H9 (cell line): ENCODE measurements at regions not wholly inside any gene's neighbourhood (a gene's known extent, or its start where the extent isn't known, plus 50 kb on each side); places are given as distances from the start of the nearest gene placed in this dataset.

Source experiments
- DNase-seq: peaks from one replicate; pipeline ENCODE4 v3.0.0-alpha.2; 2017
- H2AFZ ChIP-seq: one replicate; pipeline ENCODE4 v1.6.1; 2013; ENCODE audit warnings: mild to moderate bottlenecking, low read length, control low read depth, moderate library complexity
- H2AK5ac ChIP-seq: 2 replicates; pipeline ENCODE4 v1.6.1; 2013; ENCODE audit warnings: low read length, control low read depth, mixed read lengths; ENCODE audit not compliant: insufficient read length
- H2BK120ac ChIP-seq: one replicate; pipeline ENCODE4 v1.6.1; 2013; ENCODE audit warnings: low read depth, mild to moderate bottlenecking, low read length, control low read depth, inconsistent platforms; ENCODE audit not compliant: poor library complexity, severe bottlenecking
- H2BK12ac ChIP-seq: 2 replicates; pipeline ENCODE4 v1.6.1; 2013; ENCODE audit warnings: low read length, control low read depth, mixed read lengths, low read depth; ENCODE audit not compliant: insufficient read length
- H2BK15ac ChIP-seq: 2 replicates; pipeline ENCODE4 v1.6.1; 2013; ENCODE audit warnings: low read depth, low read length, control low read depth
- H2BK20ac ChIP-seq: one replicate; pipeline ENCODE4 v1.6.1; 2013; ENCODE audit warnings: low read depth, mild to moderate bottlenecking, low read length, control low read depth, inconsistent platforms; ENCODE audit not compliant: poor library complexity, severe bottlenecking
- H2BK5ac ChIP-seq: 2 replicates; pipeline ENCODE4 v1.6.1; 2013; ENCODE audit warnings: low read length, control low read depth, mixed read lengths; ENCODE audit not compliant: insufficient read length
- H3K14ac ChIP-seq: 2 replicates; pipeline ENCODE4 v1.6.1; 2013; ENCODE audit warnings: low read length, control low read depth; ENCODE audit not compliant: insufficient read depth
- H3K18ac ChIP-seq: 2 replicates; pipeline ENCODE4 v1.6.1; 2013; ENCODE audit warnings: low read depth, mild to moderate bottlenecking, mixed read lengths, low read length, control low read depth; ENCODE audit not compliant: insufficient read length
- H3K23ac ChIP-seq: 2 replicates; pipeline ENCODE4 v1.6.1; 2013; ENCODE audit warnings: low read length, control low read depth, mixed read lengths, low read depth; ENCODE audit not compliant: insufficient read length
- H3K23me2 ChIP-seq: 2 replicates; pipeline ENCODE4 v1.6.1; 2013; ENCODE audit warnings: low read depth, mild to moderate bottlenecking, mixed read lengths, low read length, control low read depth; ENCODE audit not compliant: insufficient read length, poor library complexity, severe bottlenecking
- H3K27ac ChIP-seq: 2 replicates; pipeline ENCODE4 v1.5.1; 2013; ENCODE audit warnings: low read length, control low read depth, mixed read lengths, low read depth; ENCODE audit not compliant: insufficient read length
- H3K27me3 ChIP-seq: 2 replicates; pipeline ENCODE4 v1.6.1; 2013; ENCODE audit warnings: low read length, control low read depth, inconsistent platforms; ENCODE audit not compliant: insufficient read depth
- H3K4ac ChIP-seq: 2 replicates; pipeline ENCODE4 v1.6.1; 2013; ENCODE audit warnings: low read depth, mild to moderate bottlenecking, control low read depth, inconsistent platforms, low read length, moderate library complexity
- H3K4me1 ChIP-seq: 2 replicates; pipeline ENCODE4 v1.6.1; 2013; ENCODE audit warnings: low read length, control low read depth, inconsistent platforms; ENCODE audit not compliant: insufficient read depth
- H3K4me2 ChIP-seq: 2 replicates; pipeline ENCODE4 v1.6.1; 2013; ENCODE audit warnings: low read length, control low read depth, mixed read lengths; ENCODE audit not compliant: insufficient read length, insufficient read depth
- H3K56ac ChIP-seq: 2 replicates; pipeline ENCODE4 v1.6.1; 2013; ENCODE audit warnings: low read depth, mild to moderate bottlenecking, mixed read lengths, low read length, control low read depth; ENCODE audit not compliant: insufficient read length
- H3K79me1 ChIP-seq: 2 replicates; pipeline ENCODE4 v1.6.1; 2013; ENCODE audit warnings: low read depth, mild to moderate bottlenecking, moderate library complexity, low read length, control low read depth, inconsistent platforms; ENCODE audit not compliant: insufficient read depth, poor library complexity, severe bottlenecking
- H3K79me2 ChIP-seq: 2 replicates; pipeline ENCODE4 v1.6.1; 2013; ENCODE audit warnings: low read length, control low read depth, inconsistent platforms; ENCODE audit not compliant: insufficient read depth
- H3K9ac ChIP-seq: 2 replicates; pipeline ENCODE4 v1.6.1; 2013; ENCODE audit warnings: low read length, control low read depth, mixed read lengths; ENCODE audit not compliant: insufficient read length; ENCODE audit errors: extremely low read depth
- H3K9me3 ChIP-seq: one replicate; pipeline ENCODE4 v1.6.1; 2013; ENCODE audit warnings: low read depth, low read length, inconsistent platforms; ENCODE audit not compliant: control insufficient read depth
- H3T11ph ChIP-seq: one replicate; pipeline ENCODE4 v1.6.1; 2013; ENCODE audit warnings: mild to moderate bottlenecking, low read length, control low read depth, inconsistent platforms
- H4K20me1 ChIP-seq: one replicate; pipeline ENCODE4 v1.6.1; 2013; ENCODE audit not compliant: control insufficient read depth, insufficient read length, insufficient read depth
- H4K5ac ChIP-seq: 2 replicates; pipeline ENCODE4 v1.6.1; 2013; ENCODE audit warnings: low read depth, mild to moderate bottlenecking, mixed read lengths, low read length, control low read depth; ENCODE audit not compliant: insufficient read length
- H4K8ac ChIP-seq: replicated peaks from 2 replicates; pipeline ENCODE4 v1.6.1; 2013; ENCODE audit warnings: low read length, control low read depth, mixed read lengths, low read depth; ENCODE audit not compliant: insufficient read length
- H4K91ac ChIP-seq: 2 replicates; pipeline ENCODE4 v1.6.1; 2013; ENCODE audit warnings: low read depth, mild to moderate bottlenecking, moderate library complexity, mixed read lengths, low read length, control low read depth; ENCODE audit not compliant: insufficient read length
- H3K27ac Mint-ChIP-seq, 3 experiments: 2 replicates in 2 of 3; 3 replicates in 1 of 3; pipeline ENCODE4 v1.8.0; 2020 to 2021; ENCODE audit warnings: mixed read lengths in 3 of 3, mild to moderate bottlenecking in 1 of 3, moderate library complexity in 1 of 3
- H3K27me3 Mint-ChIP-seq: 2 replicates; pipeline ENCODE4 v1.8.0; 2021; ENCODE audit warnings: low read depth, mild to moderate bottlenecking, moderate library complexity, mixed read lengths
- H3K36me3 Mint-ChIP-seq, 3 experiments: 2 replicates in 2 of 3; 3 replicates in 1 of 3; pipeline ENCODE4 v1.8.0; 2020 to 2021; ENCODE audit warnings: low read depth in 3 of 3, mixed read lengths in 3 of 3; ENCODE audit not compliant: insufficient read depth in 1 of 3
- H3K4me1 Mint-ChIP-seq, 2 experiments: 2 replicates each; pipeline ENCODE4 v1.8.0; 2020; ENCODE audit warnings: mixed read lengths in 2 of 2
- H3K4me3 Mint-ChIP-seq, 2 experiments: 2 replicates in 1 of 2; 3 replicates in 1 of 2; pipeline ENCODE4 v1.8.0; 2020 to 2021; ENCODE audit warnings: mild to moderate bottlenecking in 2 of 2, mixed read lengths in 2 of 2, moderate library complexity in 1 of 2
- H3K9me3 Mint-ChIP-seq, 2 experiments: 2 replicates in 1 of 2; 3 replicates in 1 of 2; pipeline ENCODE4 v1.8.0; 2020; ENCODE audit warnings: mild to moderate bottlenecking in 2 of 2, mixed read lengths in 2 of 2, moderate library complexity in 1 of 2
- WGBS: extraction: QIAGEN DNeasy Blood & Tissue Kit; methylation state at CpG from one replicate; pipeline ENCODE4 v1.1.7; 2013; ENCODE audit warnings: missing lambda C conversion rate, low lambda C conversion rate, mixed read lengths; ENCODE audit not compliant: insufficient read length; ENCODE audit errors: extremely low coverage; 5-methylcytosine and 5-hydroxymethylcytosine counted together
- TF ChIP-seq, protein P1 (sequence below): fragments of 200-600 bp; sonication (generic); conservative IDR thresholded peaks from 3 replicates; pipeline ENCODE4 v1.8.0; 2021; ENCODE audit warnings: antibody characterized with exemption, mild to moderate bottlenecking

DNA sequence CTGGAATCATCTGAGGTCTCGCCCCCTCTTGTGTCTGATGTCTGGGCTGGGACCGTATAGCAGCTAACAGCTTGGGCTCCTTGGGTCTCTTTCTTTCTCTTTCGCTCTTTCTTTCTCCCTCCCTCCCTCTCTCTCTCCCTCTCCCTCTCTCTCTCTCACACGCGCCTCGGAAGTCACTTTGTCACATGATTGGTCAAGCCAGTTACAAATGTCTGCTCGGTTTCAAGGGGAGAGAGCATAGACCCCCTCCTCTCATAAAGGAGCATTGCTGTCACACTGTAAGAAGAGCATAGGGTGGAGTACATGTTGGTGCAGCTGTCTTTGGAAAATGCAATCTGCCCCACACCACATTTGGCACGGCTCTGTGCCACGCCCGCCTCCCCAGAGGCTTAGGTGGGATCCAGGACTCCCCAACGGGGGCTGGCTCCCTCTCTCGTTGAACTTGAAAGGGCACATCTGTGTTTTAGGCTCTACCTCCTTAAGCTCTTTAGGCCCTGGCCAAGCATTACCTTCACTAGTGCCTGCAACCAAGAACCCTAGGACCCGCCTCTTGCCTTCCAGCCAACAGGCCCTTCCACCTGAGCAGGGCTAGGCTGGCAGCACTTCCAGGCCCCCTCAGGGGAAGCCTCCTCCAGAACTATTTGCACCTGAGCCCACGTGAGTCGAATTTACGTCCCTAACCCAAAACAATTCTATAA lies 61.9 kb upstream of the CACUL1 start:
- no peak overlapping the region for H2AFZ ChIP-seq
- WGBS, result no CpG with 5 or more reads among the region's 16 CpGs
- H3K27ac Mint-ChIP-seq, result no peak overlapping the region

More for the DNA sequence above, 61.9 kb upstream of the CACUL1 start:
- Histone ChIP-seq H3K4me2 (no peak overlapping the region), H4K91ac (no peak overlapping the region), H4K20me1 (peaks cover 3% of the 10 kb centered on the region), H3K9me3 (no peaks in the 10 kb centered on the region), H3K79me2 (no peaks in the 10 kb centered on the region), H2AK5ac (no peak overlapping the region), H3K4ac (no peak overlapping the region), H3K79me1 (no peaks in the 10 kb centered on the region), H2BK20ac (no peak overlapping the region), H3K23me2 (no peaks in the 10 kb centered on the region), H3K18ac (no peak overlapping the region), H3K27me3 (no peaks in the 10 kb centered on the region), H2BK15ac (no peak overlapping the region), H3K9ac (no peak overlapping the region), H3K56ac (no peak overlapping the region), H2BK5ac (no peak overlapping the region), H3K14ac (no peak overlapping the region), H2BK12ac (no peak overlapping the region), H3K4me1 (no peaks in the 10 kb centered on the region), H4K5ac (no peak overlapping the region), H3T11ph (no peak overlapping the region), H4K8ac (no peak overlapping the region), H3K23ac (no peak overlapping the region), H3K27ac (no peak overlapping the region), H2BK120ac (no peak overlapping the region)
- no peak for DNase-seq
- Mint-ChIP-seq H3K4me1 (peaks cover 7 to 9% of the 10 kb centered on the region in 2 experiments), H3K27me3 (peaks cover 4% of the 10 kb centered on the region), H3K9me3 (no peaks in the 10 kb centered on the region), H3K4me3 (no peak overlapping the region), H3K36me3 (no peaks in the 10 kb centered on the region)
- TF ChIP-seq, protein P1, sequence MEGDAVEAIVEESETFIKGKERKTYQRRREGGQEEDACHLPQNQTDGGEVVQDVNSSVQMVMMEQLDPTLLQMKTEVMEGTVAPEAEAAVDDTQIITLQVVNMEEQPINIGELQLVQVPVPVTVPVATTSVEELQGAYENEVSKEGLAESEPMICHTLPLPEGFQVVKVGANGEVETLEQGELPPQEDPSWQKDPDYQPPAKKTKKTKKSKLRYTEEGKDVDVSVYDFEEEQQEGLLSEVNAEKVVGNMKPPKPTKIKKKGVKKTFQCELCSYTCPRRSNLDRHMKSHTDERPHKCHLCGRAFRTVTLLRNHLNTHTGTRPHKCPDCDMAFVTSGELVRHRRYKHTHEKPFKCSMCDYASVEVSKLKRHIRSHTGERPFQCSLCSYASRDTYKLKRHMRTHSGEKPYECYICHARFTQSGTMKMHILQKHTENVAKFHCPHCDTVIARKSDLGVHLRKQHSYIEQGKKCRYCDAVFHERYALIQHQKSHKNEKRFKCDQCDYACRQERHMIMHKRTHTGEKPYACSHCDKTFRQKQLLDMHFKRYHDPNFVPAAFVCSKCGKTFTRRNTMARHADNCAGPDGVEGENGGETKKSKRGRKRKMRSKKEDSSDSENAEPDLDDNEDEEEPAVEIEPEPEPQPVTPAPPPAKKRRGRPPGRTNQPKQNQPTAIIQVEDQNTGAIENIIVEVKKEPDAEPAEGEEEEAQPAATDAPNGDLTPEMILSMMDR, result no peak
